ENCODE measurements at regions not wholly inside any gene's neighbourhood (a gene's known extent, or its start where the extent isn't known, plus 50 kb on each side); places are given as distances from the start of the nearest gene placed in this dataset.

DNA sequence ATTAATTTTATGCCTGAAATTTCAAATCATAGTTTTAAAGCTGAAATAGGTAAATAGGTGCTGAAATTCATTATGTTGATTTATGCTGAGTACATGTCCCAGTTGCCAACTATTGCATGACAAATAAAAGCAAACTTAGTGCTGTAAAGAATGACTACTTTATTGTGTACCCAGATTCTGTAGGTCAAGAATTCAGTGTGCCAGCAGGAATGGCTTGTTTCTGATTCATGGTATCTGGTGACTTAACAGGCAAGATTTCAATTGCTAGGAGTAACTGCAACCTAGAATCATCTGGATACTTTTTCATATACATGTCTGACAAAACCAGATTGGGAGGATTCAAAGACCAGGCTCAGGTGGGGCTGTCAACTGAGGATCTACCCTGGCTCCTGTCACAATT, 678.4 kb upstream of the ADAMTS5 start:
- no peak for DNase-seq (ENCODE audit: extremely low read depth in 1 of 2, low read depth in 1 of 2)

DNA sequence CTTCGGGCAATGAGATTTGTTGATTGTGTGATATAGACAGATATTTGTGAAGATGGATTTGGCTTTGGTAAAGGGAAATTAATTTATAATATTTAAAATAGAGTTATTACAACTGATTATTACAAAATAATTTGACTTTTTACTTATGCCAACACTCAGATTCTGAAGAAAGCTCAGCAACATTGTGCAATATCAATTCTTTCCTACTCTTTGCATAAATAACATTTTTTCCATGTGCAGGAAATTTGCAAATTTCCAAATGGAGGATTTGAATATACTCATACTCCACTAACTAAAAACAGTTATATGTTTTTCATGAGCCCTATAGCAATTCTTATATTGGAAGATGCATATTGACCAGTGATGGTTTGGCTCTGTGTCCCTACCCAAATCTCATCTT, 676.4 kb upstream of the ADAMTS5 start:
- DNase-seq (ENCODE audit: extremely low read depth in 1 of 2, low read depth in 1 of 2), result no peak

DNA sequence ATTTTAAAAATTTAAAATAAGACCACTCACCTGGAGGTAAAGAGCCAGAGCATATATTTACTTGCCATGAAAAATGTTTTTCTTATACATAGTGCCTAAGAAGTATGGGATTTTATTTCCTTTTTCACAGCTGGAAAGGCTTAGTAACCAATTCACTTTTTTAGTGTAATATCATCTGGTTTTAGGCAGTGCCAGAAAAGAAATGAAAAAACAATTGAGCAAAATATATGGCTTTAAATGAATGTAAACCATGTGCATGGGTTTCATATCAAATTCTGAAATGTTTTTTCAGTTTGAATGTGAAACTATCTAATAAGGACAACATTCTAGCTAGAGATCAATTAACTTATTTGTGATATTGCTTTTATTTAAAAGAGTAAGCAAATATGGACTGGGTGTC, 672.4 kb upstream of the ADAMTS5 start:
- DNase-seq (ENCODE audit: extremely low read depth in 1 of 2, low read depth in 1 of 2), result no peak

DNA sequence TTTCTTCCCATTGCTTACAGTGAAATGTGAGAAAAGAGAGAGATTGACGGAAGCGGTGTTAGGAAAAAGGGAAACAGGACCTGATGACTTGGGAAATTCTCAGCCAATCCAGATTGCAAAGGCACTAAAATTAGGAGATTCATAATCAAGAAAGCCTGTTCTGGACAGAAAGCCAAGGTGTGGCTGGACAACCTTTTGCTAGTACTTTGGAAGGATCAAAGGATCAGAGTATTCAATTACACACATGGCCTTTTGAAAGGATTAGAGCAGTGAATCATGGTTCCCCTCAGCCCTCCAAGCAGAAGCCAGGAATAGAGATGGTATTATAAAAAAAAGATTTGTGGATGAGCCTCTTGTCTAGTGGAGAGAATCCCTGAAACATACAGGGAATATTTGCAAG, 669.8 kb upstream of the ADAMTS5 start:
- DNase-seq (ENCODE audit: extremely low read depth in 1 of 2, low read depth in 1 of 2), result no peak

DNA sequence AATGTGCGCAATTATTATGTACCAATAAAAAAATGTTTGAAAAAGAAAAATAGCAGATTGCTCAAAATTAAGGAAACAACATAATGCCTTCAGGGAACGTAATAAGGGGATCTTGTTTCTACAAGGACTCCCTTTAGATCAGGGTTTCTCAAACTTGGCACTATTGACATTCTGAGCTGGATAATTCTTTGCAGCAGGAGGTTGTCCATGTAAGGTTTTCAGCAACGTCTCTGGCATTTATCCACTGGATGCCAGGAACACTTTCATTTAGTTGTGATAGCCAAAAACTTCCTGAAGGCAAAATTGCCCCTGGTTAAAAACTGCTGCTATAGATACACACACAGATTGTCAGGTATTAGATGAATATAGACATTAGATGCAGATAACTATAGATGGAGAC, 666.7 kb upstream of the ADAMTS5 start:
- no peak for DNase-seq (ENCODE audit: extremely low read depth in 1 of 2, low read depth in 1 of 2)

DNA sequence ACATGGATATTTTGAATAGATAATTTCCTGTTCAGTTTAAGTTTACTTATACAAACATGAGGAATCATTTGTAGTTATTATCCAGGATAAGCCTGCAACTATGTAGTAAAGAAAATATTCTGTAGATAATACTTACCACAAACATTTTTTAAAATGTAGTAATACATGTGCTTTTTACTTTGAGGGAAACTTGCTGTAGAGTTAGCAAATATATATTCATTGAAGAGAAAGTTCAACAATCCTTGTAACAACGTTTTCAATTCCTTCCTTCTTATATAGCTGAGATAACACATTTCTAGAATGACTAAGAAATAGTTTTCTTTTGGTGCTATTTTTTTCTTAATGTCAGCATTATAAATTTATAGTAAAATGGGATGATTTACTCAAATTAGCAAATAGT, 664.6 kb upstream of the ADAMTS5 start:
- no peak for DNase-seq (ENCODE audit: extremely low read depth in 1 of 2, low read depth in 1 of 2)

DNA sequence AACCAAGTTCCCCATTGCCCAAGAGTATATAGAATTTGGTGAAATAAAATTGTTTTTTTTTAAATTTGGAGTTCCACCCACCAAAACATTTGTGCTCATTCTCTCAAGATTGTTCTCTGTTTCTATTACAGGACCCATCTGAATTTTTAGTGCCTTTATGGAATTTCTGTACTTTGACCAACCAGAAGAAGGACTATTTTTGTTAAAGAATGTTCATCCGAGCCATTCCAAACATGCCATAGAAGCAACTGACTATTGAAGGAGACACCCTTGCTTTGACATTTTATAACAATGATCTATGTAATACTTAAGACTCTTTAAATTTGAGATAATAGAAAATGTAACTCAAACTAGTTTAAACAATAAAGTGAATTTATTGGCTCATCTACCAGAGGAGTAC, 655.7 kb upstream of the ADAMTS5 start:
- DNase-seq (ENCODE audit: extremely low read depth in 1 of 2, low read depth in 1 of 2), result no peak

DNA sequence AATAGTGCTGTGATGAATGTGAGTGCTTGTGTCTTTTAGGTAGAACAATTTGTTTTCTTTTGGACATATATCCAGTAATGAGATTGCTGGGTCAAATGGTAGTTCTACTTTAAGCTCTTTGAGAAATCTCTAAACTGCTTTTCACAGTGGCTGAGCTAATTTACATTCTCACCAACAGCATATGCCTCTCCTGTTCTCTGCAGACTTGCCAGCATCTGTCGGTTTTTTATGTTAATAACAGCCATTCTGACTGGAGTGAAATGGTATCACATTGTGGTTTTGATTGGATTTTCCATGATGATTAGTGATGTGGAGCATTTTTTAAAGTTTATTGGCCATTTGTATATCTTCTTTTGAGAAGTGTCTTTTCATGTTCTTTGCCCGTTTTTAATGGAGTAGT, 647.3 kb upstream of the ADAMTS5 start:
- DNase-seq (ENCODE audit: extremely low read depth in 1 of 2, low read depth in 1 of 2), result no peak

DNA sequence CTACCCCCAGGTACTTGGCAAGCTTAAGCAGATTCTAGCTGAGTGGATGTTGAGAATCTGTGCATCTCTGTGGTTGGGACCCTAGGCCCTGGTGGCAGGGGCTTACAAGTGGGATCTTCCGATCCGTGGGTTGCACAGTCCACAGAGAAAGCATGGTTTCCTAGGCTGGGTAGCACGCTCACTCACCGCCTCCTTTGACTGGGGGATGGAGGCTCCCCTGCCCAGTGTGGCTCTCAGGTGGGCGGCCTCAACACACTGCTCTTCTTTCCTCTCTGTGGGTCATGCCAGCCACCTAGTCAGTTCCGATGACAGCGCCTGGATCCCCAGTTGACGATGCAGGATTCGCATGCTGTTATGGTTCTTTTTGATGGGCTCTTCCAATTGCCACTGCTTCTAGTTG, 639.5 kb upstream of the ADAMTS5 start:
- no peak for DNase-seq (ENCODE audit: extremely low read depth in 1 of 2, low read depth in 1 of 2)

DNA sequence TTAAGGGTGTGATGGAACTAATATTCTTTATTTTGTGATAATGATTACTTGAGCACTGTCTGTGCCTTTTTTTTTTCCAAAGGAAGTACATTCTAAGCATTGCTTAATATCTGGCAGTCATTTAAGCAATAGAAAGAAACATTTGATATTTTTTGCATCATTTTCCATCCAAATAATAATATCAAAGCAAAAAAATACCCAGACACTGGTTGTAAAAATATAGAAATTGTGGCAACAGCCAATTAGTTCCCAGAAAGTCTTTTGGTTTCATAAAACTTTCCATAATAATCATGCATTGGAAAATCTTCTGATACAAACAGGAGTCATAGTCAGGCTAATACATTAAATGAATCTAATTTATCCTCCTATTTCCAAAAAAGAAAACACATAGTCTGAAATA, 629.3 kb upstream of the ADAMTS5 start:
- DNase-seq (ENCODE audit: extremely low read depth in 1 of 2, low read depth in 1 of 2), result no peak

DNA sequence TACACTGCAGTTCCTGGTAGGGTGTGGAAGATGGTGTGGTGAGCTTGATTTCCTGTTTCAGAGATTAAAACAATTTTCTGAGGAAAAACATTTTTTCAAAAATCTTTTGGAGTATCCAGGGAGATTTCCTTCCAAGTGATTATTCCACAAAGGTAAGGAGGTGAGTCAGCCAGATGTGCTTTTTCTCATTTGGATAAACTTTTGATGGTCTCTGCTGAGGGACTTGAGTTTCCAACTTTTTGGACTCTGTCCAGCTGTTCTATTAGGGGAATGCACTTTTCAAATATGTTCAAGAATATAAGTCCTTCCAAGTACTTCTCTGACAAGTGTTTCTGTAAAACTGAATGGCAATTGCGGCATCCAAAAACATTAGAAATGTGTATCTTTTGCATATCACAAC, 628.8 kb upstream of the ADAMTS5 start:
- DNase-seq (ENCODE audit: extremely low read depth in 1 of 2, low read depth in 1 of 2), result no peak

DNA sequence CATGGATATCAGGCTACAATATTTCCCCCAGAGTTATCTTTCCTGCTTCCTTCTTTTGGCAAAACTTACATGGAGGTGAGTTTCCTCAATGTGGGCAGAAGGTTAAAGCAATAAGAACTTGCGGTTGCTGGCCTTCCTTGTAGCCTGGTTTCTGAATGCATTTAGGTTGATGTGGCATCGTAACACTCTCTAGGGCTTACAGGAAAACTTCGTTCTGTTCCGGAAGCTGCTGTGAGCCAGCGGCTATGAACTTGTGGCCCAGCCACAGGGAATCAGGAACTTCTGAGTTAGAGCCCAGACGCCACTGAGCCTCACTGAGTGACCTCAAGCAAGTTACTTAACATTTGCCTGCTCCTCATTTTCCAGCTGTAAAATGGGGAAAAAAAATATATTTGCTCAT, 623.4 kb upstream of the ADAMTS5 start:
- DNase-seq (ENCODE audit: extremely low read depth in 1 of 2, low read depth in 1 of 2), result no peak

DNA sequence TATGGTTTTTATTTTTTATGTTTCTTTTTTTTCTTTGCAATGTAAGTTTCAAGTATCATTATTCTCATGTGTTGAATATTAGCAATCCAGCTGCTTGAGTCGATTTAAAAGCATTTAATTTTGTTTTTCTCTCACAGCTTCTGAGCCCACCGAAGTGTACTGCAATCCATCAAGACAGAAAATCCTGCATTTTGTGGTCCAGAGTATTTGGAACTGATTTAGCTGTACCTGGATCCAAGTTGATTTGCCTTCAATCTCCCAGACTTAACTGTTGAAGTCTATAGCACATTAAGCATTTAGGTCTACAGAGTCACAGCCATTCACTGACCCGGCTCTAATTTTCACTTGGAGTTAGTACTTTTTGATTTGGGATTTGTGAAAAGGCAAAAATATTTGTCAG, 622.9 kb upstream of the ADAMTS5 start:
- no peak for DNase-seq (ENCODE audit: extremely low read depth in 1 of 2, low read depth in 1 of 2)

DNA sequence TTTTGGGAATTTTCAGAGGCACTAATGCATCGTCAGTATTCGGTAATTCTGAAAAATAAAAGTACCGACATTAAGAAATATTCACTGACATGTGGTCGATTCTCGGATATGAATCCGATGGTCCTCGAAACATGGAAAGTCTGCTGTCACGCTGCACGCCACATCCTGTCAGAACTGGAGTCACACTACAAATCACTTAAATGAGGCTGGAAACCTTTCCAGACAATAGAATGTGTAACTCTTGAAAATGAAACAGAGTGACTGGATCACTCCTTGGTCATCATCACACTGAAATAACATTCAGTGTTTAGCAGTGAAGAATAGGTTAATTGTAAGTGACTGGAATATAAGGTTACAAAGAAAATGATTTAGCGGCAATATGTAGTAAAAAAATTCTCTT, 620.1 kb upstream of the ADAMTS5 start:
- no peak for DNase-seq (ENCODE audit: extremely low read depth in 1 of 2, low read depth in 1 of 2)

DNA sequence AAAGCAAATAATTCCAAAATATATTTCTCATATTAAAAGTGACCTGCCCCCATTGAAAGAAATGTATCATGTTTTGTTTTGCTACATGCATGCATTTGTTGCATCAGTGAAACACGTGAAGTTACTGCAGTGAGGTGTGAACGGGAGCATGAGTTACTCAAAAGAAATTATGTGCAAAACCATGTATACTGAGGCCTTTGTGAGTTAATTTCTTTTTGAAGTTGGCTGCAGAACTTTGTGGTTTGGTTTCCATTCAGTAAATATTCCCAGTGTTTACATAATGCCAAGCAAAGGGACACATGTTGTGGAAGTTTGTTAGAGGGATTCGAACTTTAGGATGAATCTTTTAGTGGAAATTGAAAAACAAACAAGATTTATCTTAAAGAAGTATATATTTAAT, 619.4 kb upstream of the ADAMTS5 start:
- no peak for DNase-seq (ENCODE audit: extremely low read depth in 1 of 2, low read depth in 1 of 2)

DNA sequence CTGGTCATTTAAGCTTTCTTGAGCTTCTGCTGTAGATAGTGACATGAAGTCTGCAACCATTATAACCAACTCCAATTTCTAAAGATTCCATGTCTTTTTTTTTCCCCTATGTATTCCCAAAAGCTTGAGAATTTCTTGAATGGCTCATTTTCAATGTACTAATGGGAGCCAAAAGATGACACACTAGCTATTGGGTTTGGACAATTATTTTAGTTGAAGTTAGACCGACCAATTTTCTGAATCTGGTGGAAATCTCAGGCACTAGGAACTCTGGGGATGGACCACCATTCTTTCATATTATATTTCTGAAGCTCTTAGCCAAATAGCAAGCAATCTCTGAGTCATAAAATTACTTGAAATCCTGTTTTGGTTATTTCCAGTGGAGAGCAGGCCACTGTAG, 617.4 kb upstream of the ADAMTS5 start:
- DNase-seq (ENCODE audit: extremely low read depth in 1 of 2, low read depth in 1 of 2), result no peak

DNA sequence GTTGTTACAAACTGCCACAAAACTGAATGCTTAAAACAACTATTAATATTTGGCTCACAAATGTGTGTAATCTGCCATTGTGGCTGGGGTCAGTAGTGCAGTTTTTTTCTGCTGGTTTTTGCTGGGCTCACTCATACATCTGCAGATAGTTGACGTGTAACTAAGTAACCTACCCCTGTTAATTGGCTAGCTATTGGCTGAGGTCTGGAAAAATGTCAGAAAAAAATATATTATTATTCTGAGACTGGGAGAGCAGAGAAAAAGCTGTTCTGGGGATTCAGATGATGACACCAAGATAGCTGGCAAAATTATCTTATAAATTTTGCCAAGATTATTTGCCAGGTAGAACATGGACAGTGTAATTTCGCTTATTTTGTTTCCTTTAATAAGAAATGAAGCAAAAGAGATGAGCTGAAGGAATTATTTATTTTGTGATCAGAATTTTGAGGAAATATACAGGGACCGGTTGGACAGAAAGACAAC, 616.1 kb upstream of the ADAMTS5 start:
- DNase-seq (ENCODE audit: extremely low read depth in 1 of 2, low read depth in 1 of 2), result no peak

DNA sequence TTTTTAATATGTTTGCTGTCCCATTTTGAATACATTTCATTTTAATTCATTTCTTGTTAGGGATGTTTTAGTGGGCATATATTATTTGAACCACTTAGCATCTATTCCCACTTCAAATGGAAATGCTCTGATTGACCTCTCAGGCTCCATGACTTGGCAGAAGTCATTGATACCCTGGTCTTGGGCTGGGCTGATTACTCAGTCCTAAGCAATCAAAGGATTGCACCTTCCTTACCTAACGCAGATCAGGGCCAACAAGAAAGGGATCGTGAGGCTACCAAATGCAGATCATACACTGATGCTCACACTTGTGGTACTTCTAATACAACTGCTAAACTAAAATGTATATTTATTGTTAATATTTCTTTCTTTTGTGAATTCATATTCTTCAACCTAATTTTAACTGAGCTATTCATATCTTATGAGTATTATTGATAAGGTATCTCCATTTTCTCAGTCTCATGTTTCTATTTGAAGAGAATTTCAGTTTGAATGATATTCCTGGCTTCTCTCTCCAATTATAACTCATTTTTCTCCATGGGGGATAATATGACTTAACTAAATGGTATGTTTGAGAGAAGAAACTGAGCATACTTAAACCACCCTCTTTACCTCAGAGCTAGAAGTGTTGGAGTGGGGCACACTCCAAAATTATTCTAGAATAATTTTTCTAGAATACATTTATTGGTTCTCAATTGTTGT, 615.5 kb upstream of the ADAMTS5 start:
- DNase-seq (ENCODE audit: extremely low read depth in 1 of 2, low read depth in 1 of 2), result no peak

DNA sequence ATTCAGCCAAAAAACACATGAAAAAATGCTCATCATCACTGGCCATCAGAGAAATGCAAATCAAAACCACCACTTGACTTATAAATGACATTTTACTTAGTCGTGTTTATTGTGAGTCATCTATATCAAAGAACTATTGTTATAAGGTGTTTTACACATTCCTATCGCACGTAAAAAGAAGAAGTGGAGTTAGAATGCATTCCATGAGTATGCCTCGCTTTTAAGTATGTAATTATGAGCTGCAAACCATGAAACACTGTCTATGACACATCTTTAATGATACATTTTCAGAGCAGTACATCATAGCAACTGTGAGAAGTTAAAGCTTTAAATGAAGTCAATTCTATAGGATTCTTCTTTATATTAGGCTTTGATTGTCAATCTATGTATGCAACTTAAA, 614.3 kb upstream of the ADAMTS5 start:
- DNase-seq (ENCODE audit: extremely low read depth in 1 of 2, low read depth in 1 of 2), result no peak

DNA sequence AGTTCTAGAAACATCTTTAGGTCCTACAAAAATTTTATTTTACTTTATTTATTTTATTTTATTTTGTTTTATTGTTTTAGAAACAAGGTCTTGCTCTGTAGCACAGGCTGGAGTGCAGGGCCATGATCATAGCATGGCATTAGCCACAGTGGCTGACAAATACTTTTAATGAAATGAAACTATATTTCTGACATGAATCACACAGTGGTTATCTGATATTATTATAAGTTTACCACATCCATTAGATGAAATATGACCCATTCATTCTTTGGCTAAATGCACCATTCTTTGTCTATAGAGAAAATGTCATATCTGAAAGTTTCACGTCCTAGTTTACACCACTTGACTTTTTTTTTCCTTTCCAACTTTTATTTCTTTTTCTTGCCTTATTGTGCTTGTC, 613.4 kb upstream of the ADAMTS5 start:
- no peak for DNase-seq (ENCODE audit: extremely low read depth in 1 of 2, low read depth in 1 of 2)

DNA sequence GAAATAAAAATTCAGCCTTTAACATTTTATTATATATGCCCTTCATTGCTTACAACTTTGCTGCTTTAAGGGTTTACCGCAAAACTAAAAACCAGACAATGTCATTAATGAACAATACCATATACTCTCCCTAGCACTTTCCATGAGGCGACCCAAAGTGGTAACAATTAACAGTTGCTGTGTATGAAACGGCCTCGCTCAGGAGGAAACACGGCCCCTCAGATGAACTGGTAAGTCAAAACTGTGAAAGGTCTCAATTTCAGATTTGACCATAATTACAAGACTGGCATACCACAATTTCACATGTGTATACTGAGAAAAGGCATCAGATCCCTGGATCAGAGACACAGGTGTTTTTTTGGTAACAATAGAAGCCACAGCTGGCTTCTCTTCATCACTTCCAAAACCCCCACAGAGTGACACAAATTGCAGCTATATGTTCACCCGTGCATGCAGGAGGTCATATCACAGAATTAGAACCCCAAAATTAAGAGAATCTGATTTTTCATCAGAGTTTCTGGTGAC, 611.9 kb upstream of the ADAMTS5 start:
- no peak for DNase-seq (ENCODE audit: extremely low read depth in 1 of 2, low read depth in 1 of 2)

DNA sequence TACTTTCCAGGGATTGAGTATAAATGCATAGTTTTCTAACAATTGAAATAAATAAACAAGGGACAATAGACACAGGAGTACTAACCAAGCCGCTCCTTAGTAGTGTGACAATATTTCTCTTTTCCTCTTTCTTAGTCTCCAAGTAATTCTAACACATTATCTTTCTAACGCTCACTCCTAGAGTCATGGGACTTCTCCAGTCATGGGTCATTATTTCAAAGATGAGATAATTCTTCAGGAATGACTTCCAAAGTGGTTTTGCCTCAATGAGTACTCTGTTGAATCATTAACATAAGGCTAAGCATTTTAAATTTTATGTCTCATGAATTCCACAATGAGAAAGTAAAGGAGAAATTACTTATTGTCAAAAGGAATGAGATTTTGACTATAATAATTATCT, 605.8 kb upstream of the ADAMTS5 start:
- no peak for DNase-seq (ENCODE audit: extremely low read depth in 1 of 2, low read depth in 1 of 2)

DNA sequence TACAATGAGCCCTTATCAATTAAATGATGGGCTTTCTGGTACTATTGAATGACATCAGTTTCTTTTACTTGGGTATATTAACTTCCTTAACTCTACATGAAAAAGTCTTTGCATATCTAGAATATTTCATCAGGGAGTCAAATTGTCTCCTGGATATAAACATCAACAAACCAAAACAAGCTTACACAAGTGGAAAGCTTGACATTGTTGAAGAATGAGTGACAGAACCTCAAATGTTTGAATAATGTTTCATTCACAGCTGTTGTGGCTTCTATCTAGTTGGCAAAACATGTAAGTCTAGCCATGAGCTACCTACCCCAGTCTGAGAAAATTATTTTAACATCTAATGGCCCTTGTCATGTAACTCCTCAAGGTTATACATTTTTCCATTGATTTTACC, 604.8 kb upstream of the ADAMTS5 start:
- no peak for DNase-seq (ENCODE audit: extremely low read depth in 1 of 2, low read depth in 1 of 2)
